GM18502 (cell line): ENCODE measurements at regions not wholly inside any gene's neighbourhood (a gene's known extent, or its start where the extent isn't known, plus 50 kb on each side); places are given as distances from the start of the nearest gene placed in this dataset.

Source experiments
- ATAC-seq: cut with Tn5 transposase; IDR thresholded peaks from one replicate; pipeline ENCODE4 v1.9.1; 2021; ENCODE audit warnings: mild to moderate bottlenecking; ENCODE audit not compliant: unreplicated experiment, poor library complexity

DNA sequence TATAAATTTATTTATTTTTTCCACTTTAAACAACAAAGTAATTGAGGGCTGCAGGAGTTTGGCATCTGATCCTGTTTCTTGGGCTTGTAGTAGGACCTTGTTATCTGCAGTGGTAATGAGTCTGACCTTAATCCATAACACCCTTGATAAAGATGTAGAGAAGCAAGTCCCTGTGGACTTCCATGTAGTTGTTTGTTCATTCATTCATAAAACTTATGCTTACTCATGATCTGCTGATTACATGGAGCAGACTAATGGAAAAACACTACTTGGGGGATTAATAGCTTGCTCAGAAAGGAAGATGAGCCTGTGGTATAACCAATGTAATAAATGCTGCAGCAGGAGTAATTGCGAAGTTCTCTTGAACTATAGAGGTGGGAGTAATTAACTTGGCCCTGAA is 271.5 kb upstream of the TBL1XR1 start:
- no peak for ATAC-seq

- no peak for ATAC-seq
These were observed 271.9 kb upstream of the TBL1XR1 start for GRCh38 chr3:177469216-177469615.

GRCh38 chr3:177470197-177470941 is 273.1 kb upstream of the TBL1XR1 start:
- no peak for ATAC-seq

GRCh38 chr3:177471733-177472480 is 274.6 kb upstream of the TBL1XR1 start:
- ATAC-seq: no peak

DNA sequence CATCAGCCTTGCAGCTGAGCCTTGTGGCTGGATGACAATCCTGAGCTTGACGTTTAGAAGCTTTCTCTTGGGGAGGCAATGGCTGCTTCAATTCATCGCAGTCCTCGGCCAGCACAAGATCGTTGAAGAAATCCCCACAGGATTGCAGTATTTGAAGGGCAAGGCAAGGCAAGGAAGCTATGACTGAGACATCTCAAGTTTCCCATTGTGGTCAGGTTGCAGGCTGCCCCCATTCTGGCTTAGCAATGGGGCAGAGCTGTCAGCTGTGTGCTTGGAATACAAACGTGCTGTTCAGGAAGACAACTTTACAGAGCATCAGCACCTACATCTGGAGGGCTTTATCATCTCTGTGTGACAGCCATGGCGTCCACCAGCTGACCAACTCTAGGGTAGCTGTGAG is 275.9 kb upstream of the TBL1XR1 start:
- no peak for ATAC-seq

GRCh38 chr3:177473903-177474302 is 276.6 kb upstream of the TBL1XR1 start:
- ATAC-seq: no peak

DNA sequence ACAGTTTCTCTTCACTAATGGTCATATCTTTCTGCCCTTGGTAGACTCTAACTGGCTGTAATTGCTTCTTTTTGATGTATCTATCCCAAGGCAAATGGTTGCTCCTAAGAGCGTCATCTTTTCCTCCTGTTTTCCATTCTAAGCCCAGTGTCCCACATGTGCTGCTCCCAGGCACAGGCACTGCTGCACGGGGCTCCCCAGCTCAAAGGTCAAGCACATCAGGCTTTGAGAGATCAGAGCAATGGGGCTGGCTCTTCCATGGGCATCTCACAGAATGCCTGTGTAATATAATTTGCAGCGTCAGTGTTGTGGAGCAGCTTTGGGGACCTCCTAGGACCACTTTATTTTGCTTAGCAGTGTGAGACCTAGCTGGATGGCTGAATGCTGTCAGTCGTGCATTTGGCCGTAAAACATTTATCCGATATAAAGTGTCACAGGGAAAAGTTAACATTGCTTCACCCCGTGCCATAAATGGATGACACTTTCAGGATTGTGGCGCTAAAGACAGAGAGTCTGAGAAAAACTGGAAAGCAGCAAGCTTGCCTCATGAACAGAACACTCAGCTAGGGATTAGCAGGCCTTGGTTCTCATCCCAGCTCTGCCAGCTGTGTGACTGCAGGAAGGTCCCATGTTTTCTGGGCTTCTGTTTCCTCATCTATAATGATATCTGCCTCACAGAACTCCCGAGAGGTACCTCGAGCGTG is 277.5 kb upstream of the TBL1XR1 start:
- ATAC-seq: no peak

DNA sequence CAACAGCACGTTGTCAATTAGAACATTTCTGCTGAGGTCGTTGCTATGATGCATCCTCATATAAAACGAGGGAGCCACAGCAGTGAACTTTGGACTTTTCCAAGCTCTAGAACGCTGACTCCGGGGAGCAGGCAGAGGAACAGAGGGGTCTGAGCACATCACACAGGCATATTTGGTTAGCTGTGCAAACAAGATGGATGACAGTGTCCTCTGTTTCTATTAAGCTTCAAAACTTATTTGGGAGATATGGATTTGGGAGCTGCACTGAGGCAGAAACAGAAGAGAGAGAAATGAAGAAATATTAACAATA is 278.0 kb upstream of the TBL1XR1 start:
- ATAC-seq: no peak

GRCh38 chr3:177476495-177476894 is 279.2 kb upstream of the TBL1XR1 start:
- ATAC-seq: no peak

GRCh38 chr3:177476921-177477435 is 279.7 kb upstream of the TBL1XR1 start:
- no peak for ATAC-seq

- no peak for ATAC-seq
These were observed 281.0 kb upstream of the TBL1XR1 start for GRCh38 chr3:177478170-177478867.

DNA sequence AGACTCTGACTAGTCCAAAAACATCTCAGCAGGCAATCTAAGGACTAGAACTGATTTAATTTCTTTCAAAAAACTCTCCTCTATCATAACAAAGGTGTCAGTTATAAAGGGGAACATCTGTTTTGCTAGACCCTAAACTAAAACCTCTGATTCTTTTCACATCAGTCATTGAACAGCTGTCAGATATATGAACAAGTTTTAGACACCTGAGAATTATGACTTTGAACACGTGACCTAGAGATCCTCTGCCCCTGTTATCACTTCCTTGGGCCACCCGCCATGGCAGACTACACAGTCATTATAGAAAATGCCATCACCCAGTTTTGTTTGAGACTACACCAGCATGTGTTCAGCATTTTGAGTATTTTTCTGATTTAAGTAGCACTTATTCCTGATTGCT is 282.3 kb upstream of the TBL1XR1 start:
- no peak for ATAC-seq

GRCh38 chr3:177481329-177481728 is 284.0 kb upstream of the TBL1XR1 start:
- peak; percentile 55 for ATAC-seq

GRCh38 chr3:177482048-177482691 is 284.9 kb upstream of the TBL1XR1 start:
- ATAC-seq: no peak

- ATAC-seq: no peak
These were observed 286.1 kb upstream of the TBL1XR1 start for GRCh38 chr3:177483182-177483967.

GRCh38 chr3:177484206-177484605 is 286.9 kb upstream of the TBL1XR1 start:
- ATAC-seq: no peak

DNA sequence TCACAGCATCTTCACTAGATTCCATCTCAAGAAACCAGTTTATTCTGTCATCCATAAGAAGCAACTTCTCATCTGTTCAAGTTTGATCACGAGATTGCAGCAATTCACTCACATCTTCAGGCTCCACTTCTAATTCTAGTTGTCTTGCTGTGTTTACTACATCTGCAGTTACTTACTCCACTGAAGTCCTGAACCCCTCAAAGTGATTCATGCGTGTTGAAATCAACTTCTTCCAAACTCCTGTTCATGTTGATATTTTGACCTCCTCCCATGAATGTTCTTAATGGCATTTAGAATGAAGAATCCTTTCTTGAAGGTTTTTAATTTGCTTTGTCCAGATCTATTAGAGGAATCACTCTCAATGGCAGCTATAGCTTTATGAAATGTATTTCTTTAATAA is 287.6 kb upstream of the TBL1XR1 start:
- no peak for ATAC-seq

GRCh38 chr3:177487635-177488186 is 290.4 kb upstream of the TBL1XR1 start:
- ATAC-seq: no peak

GRCh38 chr3:177488740-177489139 is 291.5 kb upstream of the TBL1XR1 start:
- no peak for ATAC-seq
